HG02840 (cell line): ENCODE measurements at regions not wholly inside any gene's neighbourhood (a gene's known extent, or its start where the extent isn't known, plus 50 kb on each side); places are given as distances from the start of the nearest gene placed in this dataset.
"Not testable (repeated sequence)": the region's sequence is repeated elsewhere in the genome, so short reads cannot be mapped to it uniquely, and the experiment has no call there.

Experiments used
- ATAC-seq: cut with Tn5 transposase; IDR thresholded peaks from one replicate; pipeline ENCODE4 v1.9.1; 2021; ENCODE audit warnings: mild to moderate bottlenecking, moderate library complexity, moderate number of reproducible peaks; ENCODE audit not compliant: unreplicated experiment, low FRiP score

DNA sequence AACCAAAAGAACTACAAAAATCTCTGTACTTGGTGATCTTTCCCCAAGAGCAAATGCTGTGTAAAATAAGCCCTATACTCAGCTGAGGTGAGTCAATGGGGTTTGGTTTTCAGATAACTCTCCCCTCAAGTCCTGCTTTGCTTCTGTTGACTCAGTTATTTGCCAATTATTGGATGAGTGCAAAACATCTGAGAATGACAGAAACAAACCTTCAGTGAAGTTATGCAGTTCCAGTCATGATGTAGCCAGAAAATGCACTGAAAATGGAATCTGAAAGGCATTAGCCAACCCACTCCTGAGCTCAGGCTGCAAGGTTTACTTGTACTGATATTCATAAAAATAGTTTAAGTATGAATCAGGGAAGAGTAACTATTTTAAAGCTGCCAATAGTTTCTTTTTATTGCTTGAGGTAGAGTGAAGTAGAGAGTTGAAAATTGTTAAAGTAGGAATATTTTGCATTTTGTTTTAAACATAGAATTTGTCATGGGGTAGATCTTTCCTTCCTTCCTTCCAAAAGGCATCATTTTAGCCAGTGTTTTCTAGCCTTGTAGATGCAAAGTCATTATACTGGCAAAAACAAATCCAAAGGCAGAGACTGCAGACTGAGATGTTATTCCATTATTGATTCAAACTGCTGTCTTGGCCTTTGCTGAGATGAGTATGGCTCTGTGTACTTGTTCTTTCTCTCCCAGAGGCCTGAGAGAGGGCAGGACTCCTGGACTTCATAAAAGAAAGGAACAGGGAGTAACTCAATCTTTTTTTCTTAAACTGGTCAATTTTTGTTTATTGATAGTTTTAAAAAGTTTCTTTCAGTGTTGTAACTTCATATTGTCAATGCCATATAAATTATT, 215.3 kb downstream of the RND3 start:
- ATAC-seq, result no peak

- no peak for ATAC-seq
Measured at GRCh38 chr2:150267651-150268415, 219.6 kb downstream of the RND3 start.

DNA sequence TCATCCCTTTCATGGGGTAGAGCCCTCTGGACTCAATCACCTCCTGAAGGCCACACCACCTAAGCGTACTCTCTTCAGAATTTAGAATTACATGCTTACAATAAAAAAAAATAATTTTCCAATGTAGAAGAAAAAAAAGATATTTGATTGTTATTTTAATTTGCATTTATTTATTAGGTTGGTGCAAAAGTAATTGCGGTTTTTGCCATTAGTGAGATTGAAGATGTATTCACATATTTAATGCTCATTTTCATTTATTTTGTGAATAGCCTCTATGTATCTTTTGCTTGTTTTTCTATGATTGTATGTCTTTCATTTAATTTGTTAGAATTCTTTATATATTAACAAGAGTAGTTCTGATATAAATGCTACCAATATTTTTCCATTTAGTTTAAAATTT, 220.5 kb downstream of the RND3 start:
- ATAC-seq, result no peak

GRCh38 chr2:150264442-150264841, 223.0 kb downstream of the RND3 start:
- ATAC-seq, result no peak

DNA sequence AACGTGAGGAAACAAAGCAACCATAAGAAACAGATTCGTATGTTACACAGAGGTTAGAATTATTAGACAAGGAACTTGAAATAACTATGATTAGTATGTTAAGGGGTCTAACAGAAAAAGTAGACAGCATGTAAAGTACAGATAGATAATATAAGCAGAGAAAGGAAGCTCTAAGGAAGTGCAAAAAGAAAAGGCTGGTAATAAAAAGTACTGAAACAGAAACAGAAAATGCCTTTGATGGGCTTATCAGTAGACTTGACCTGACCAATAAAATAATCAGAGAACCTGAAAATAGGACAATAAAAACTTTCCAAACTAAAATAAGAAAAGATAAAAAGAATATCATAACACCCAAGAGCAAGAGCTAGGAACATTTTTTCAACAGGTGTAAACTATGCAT, 225.8 kb downstream of the RND3 start:
- no peak for ATAC-seq

GRCh38 chr2:150260636-150261035, 226.8 kb downstream of the RND3 start:
- ATAC-seq, result no peak

- ATAC-seq, result no peak
Measured at GRCh38 chr2:150259746-150260145, 227.7 kb downstream of the RND3 start.

- no peak for ATAC-seq
Measured at GRCh38 chr2:150258781-150259307, 228.6 kb downstream of the RND3 start.

- ATAC-seq, result no peak
Measured at GRCh38 chr2:150256736-150257135, 230.7 kb downstream of the RND3 start.

DNA sequence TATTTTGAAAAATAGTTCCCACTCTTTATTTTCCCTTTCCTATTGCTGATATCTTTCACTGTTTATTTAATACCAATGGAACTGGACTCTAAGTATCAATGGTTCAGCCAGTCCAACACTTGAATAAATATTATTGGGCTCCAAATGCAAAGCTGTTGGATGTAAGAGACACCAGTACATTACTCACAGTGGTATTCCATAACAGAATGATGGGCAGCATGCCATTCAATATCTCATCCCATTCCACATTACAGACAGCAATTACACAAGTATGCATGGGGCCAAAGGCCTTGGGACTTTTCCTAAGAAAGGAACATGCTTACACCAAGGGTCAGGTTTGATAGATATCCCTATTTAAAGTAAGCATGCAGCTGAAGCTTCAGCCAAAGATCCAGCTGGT, 231.9 kb downstream of the RND3 start:
- no peak for ATAC-seq

GRCh38 chr2:150249735-150250134, 237.7 kb downstream of the RND3 start:
- ATAC-seq, result not testable (repeated sequence)

DNA sequence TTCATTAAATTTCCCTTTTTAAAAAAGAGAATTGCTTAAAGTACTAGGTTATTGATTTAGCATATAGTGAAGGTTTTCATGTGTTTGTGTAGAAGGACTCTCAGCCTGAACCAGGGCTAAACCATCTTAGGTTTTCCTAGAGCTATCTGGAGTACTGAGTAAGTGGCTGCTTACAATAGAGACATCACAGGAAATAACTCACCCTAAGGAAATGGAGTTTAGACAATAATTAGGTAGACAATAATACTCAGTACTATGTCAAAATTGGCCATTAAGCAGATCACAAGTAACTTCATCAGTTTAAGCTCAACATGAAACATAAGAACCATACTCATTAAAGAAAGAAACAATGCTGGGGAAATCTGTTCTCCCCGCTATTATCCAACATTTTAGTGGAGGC, 240.0 kb downstream of the RND3 start:
- ATAC-seq, result no peak

DNA sequence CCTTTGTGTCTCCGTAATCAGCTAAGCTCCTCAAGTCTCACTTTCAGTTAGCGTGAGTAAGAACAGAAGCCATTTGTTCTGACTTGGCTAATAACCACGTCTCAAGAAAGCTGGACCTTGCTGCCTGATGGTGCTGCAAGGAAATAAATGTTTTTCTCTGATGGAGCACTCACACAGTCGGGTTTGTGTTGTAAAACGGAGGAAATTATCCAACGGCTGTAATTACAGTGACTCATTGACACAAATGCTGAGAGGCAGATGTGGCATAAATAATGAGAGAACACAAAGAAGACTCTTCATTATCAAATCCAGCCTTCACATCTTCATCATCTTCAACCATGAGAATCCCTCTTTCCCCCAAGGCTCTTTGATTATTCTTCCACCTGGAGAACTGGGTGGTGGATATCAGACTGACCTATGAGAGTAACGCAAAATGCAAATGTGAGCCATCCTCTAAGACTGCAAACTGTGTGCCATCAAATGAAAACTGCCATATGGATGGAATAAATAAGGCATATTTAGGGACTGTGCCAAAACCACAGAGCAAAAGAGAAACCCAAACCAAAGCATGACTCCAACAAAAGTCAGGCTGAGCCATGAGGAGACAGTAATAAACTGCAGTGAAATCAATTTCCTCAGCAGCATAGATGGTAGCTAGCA, 252.6 kb downstream of the RND3 start:
- ATAC-seq, result no peak

GRCh38 chr2:150232871-150233270, 254.6 kb downstream of the RND3 start:
- ATAC-seq, result no peak

DNA sequence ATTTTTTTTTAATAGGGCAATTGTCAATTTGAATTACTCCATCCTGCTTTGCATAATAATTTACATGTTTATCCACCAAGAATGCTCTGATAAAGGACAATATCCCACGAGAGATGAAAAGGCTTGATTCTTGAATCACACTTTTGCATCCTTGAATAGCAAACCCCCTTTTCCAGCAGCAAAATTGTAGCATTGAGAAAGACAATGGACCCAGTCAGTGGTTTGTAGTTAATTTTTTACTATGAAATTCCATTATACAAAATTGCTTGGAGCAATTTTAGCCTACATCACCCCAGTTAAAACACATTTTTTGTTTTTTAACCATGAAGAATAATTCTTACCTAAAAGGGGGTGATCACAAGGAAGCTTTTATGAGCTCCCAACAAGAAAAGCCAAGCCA, 255.1 kb downstream of the RND3 start:
- no peak for ATAC-seq

GRCh38 chr2:150230616-150231015, 256.9 kb downstream of the RND3 start:
- no peak for ATAC-seq

DNA sequence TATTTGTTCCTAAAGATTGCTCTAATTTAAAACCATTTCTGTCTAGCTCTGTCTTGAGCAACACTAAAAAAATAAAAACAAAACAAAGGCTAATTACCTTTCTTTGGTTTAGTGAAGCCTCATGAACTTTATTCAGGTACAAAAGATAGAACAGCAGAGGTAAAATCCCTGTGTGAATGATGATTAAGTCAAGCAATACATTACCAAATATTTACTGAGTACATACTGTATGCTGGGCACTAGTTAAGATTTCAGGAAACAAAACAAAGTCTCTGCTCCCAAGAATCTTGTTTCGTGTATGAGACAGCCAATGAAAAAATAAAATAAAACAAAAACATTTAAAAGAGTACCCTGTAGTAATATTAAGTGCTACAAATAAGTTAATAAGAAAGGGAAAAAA, 257.5 kb downstream of the RND3 start:
- ATAC-seq, result no peak

- ATAC-seq, result no peak
Measured at GRCh38 chr2:150228936-150229335, 258.5 kb downstream of the RND3 start.

DNA sequence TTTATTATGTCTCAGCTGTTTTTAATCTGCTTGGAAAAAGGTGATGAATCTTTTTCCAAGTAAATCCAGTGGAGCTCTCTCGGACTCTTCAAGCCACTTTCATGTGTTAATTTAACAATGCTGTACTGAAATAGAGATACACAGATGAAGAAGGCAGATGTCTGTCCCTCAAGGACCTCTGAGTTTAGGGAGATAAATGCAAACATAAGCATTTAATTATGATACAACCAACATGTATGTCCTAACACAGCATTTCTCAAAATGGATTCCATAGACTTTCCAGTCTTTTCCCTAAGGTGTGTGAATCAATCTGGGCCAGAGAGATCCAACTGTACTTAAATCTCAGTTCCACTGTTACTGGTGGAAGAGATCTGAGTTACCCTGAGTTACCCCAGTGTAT, 262.4 kb downstream of the RND3 start:
- ATAC-seq, result no peak

DNA sequence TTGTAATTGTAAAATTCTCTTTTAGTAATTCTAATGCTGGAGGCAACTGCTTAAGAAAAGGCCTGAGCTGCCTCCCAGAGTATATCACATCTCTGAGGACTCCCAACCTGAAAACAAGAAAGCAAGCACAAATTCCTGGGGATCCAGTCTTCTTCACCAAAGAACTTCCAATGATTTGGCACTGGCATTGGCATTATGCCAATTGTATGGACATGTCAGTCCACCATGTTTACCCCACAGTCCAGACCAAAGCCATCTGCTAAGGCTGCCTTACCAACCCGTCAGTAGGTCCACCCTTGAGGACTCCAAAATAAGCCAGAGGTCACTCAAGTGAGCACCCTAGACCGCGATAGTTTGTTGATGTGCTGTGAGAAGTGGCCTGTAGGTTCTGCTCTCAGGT, 263.1 kb downstream of the RND3 start:
- ATAC-seq, result no peak

DNA sequence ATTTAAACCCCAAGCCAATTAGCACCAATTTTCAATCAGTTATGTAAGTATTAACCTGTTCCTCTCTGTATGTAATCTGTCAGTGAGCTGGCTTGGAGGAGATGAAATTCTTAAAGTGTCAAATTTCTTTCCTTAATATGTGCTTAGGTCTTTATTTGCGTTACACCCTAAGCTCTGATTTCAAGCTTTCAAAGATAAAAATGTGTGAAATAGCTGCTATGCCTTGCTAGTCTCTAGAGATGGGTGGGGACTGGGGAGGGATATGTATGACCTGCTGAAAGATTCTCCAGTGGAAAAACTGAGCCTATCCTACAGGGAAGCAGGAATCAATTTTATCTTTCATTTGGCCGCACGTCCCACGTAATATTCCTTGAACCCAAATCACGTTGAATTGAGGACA, 264.5 kb downstream of the RND3 start:
- no peak for ATAC-seq
